ENCODE measurements at regions not wholly inside any gene's neighbourhood (a gene's known extent, or its start where the extent isn't known, plus 50 kb on each side); places are given as distances from the start of the nearest gene placed in this dataset.

GRCh38 chr12:59393506-59393905 is 202.3 kb upstream of the SLC16A7 start:
- no peak overlapping the region for H3K4me2 ChIP-seq
- no peaks in the 10 kb centered on the region for H4K20me1 ChIP-seq
- no peak overlapping the region for H3K9ac ChIP-seq
- H3K4me1 ChIP-seq: no peaks in the 10 kb centered on the region
- no peak overlapping the region for H3K27ac ChIP-seq
- no peaks in the 10 kb centered on the region for H3K36me3 ChIP-seq
- H3K9me3 ChIP-seq: no peaks in the 10 kb centered on the region
- no peak for TF ChIP-seq Cebpa-rat (IDR thresholded peaks at IDR 0.05)
- H3K4me3 ChIP-seq: no peak overlapping the region
- H3K27me3 ChIP-seq: no peaks in the 10 kb centered on the region

DNA sequence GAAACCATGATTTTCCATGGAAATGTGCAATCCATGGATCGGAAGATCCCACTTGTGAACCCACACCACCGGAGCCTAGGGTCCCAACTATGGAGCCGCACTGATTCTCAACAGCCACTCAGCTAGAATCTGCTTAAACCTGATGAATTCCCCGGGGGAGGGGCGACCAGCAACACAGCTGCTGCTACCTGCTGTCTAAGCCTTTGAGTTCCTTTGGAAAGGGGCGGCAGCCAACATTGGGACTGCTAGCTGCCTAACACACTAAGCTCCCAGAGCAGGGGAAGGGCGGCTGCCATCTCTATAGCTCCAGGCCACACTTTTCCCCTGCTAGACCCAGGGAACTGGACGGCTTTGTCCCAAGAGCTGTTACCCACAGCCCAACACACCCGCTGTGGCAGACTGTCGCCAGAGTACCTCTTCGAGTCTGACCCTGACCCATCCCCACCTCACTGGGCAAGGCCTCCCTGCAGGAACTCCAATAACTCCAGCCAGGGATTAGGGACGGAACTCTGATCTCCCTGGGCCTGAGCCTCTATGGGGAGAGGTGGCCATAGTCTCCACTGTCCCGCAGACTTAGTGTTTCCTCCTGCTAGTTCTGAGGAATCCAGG is 205.8 kb upstream of the SLC16A7 start:
- H3K9ac ChIP-seq: no peak overlapping the region
- TF ChIP-seq Cebpa-rat (IDR thresholded peaks at IDR 0.05): no peak

GRCh38 chr12:59388694-59389093 is 207.1 kb upstream of the SLC16A7 start:
- Histone ChIP-seq H3K4me1 (no peaks in the 10 kb centered on the region), H3K4me2 (no peak overlapping the region), H3K9me3 (no peaks in the 10 kb centered on the region), H3K4me3 (no peak overlapping the region), H3K36me3 (no peaks in the 10 kb centered on the region), H3K27ac (no peak overlapping the region), H3K9ac (no peak overlapping the region), H3K27me3 (no peaks in the 10 kb centered on the region), H4K20me1 (no peaks in the 10 kb centered on the region)
- TF ChIP-seq Cebpa-rat (IDR thresholded peaks at IDR 0.05): no peak

More for the DNA sequence above, 205.8 kb upstream of the SLC16A7 start:
- H3K4me3 ChIP-seq: no peak overlapping the region
- H3K9me3 ChIP-seq: no peaks in the 10 kb centered on the region
- no peak overlapping the region for H3K27ac ChIP-seq
- no peaks in the 10 kb centered on the region for H3K36me3 ChIP-seq
- H3K4me2 ChIP-seq: no peak overlapping the region
- no peaks in the 10 kb centered on the region for H3K4me1 ChIP-seq
- no peaks in the 10 kb centered on the region for H4K20me1 ChIP-seq
- no peaks in the 10 kb centered on the region for H3K27me3 ChIP-seq

GRCh38 chr12:59388176-59388575 is 207.7 kb upstream of the SLC16A7 start:
- Histone ChIP-seq H3K27ac (no peak overlapping the region), H3K27me3 (no peaks in the 10 kb centered on the region), H3K4me1 (no peaks in the 10 kb centered on the region), H4K20me1 (no peaks in the 10 kb centered on the region), H3K9ac (no peak overlapping the region), H3K4me2 (no peak overlapping the region), H3K9me3 (no peaks in the 10 kb centered on the region), H3K36me3 (no peaks in the 10 kb centered on the region), H3K4me3 (no peak overlapping the region)
- no peak for TF ChIP-seq Cebpa-rat (IDR thresholded peaks at IDR 0.05)

GRCh38 chr12:59386236-59386635 is 209.6 kb upstream of the SLC16A7 start:
- no peaks in the 10 kb centered on the region for H3K36me3 ChIP-seq
- H3K27me3 ChIP-seq: no peaks in the 10 kb centered on the region
- no peak for TF ChIP-seq Cebpa-rat (IDR thresholded peaks at IDR 0.05)
- H3K4me2 ChIP-seq: no peak overlapping the region
- H3K9me3 ChIP-seq: no peaks in the 10 kb centered on the region
- H3K4me1 ChIP-seq: no peaks in the 10 kb centered on the region
- no peak overlapping the region for H3K27ac ChIP-seq
- H3K9ac ChIP-seq: no peak overlapping the region
- no peaks in the 10 kb centered on the region for H4K20me1 ChIP-seq
- H3K4me3 ChIP-seq: no peak overlapping the region

DNA sequence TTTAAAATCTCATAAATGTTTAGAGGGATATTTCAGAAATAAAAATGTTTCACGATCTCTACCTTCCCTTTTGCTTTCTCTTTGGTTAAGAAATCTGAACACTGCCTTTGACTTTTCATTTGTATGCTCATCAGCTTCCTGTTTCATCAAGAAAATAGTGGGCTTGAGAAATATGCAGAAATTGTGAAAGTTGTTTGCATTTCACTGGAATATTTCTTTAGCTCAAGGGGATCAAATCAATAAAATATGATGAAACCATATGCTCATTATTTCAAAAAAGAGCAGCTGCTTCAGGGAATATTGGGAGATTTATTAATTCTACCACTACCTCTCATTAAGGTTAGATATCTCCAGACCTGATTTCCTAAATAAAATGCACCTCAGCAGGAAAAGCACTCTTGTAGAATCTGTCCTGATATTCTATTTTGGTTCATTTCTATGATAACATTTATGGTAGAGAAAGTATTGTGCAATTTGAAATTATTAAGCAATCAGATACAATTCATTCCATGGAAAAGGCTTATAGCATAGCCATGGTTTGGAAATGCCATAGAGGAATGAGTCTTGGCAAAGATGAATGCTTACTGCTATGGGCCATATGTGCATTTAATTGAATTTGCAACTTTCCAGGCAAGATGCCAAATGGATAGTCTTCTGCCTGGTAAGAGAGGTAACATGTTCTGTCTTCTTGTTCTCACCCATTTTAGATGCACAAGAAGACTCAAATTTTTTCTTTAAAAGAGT is 212.6 kb upstream of the SLC16A7 start:
- Histone ChIP-seq H3K36me3 (no peaks in the 10 kb centered on the region), H3K27me3 (no peaks in the 10 kb centered on the region), H3K4me3 (no peak overlapping the region), H3K4me1 (no peaks in the 10 kb centered on the region), H3K27ac (no peak overlapping the region), H4K20me1 (no peaks in the 10 kb centered on the region), H3K4me2 (no peak overlapping the region), H3K9ac (no peak overlapping the region), H3K9me3 (no peaks in the 10 kb centered on the region)
- no peak for TF ChIP-seq Cebpa-rat (IDR thresholded peaks at IDR 0.05)

DNA sequence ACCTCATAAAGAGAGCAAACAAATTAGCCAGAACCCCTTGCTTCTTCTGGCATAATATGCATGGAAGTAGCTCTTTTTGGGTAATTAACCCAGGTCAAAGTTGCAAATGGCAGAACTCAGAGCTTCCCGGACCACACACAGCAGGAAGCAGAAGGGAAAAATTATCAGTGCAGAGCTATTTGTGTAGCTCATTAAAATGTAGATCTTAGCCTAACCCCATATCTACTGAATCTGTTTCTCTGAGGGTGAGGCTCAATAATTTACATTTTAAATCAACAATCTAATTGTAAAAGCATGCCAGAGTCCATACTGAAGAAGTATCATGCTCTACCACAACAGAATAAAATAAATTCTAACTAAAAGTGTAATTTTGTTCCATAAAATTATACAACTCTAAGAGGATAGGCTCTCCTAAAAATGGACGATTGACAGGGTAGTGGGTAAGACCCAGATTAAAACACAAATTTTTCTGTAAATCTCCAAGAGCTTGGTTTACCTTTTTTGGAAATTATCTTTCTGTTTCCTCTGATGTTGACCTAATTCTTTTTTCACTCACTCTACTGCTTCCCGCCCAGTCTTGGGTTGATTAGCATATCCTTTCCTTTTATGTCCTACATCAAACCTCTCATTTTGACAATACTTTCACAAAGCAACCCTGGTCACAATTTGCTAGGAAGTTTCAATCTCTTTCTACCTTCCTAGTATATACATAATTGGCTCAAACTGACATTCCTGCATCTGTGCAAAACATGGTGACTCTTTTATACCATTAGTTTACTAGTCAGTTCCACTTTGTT is 213.3 kb upstream of the SLC16A7 start:
- Histone ChIP-seq H3K9ac (no peak overlapping the region), H4K20me1 (no peaks in the 10 kb centered on the region), H3K4me1 (no peaks in the 10 kb centered on the region), H3K4me3 (no peak overlapping the region), H3K27me3 (no peaks in the 10 kb centered on the region), H3K4me2 (no peak overlapping the region), H3K36me3 (no peaks in the 10 kb centered on the region), H3K27ac (no peak overlapping the region), H3K9me3 (no peaks in the 10 kb centered on the region)
- TF ChIP-seq Cebpa-rat (IDR thresholded peaks at IDR 0.05): no peak

DNA sequence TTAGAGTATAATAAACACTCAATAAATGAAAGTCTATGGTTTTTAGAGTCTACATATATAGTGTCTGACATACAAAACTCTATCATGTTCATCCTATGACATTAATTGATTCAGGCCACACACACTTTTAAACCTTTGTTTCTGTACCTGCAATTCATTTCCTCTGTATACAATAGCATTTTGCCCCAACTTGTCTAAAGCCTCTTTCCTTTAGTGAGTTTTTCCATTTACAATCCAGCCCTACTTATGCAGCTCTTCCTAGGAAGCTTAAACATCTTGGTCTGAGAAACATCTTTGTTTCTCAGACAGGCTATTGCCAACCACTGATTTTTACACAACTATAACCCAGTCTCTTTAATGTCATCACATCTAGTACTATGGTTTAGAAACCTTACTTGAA is 214.7 kb upstream of the SLC16A7 start:
- Histone ChIP-seq H3K4me1 (no peaks in the 10 kb centered on the region), H4K20me1 (no peaks in the 10 kb centered on the region), H3K9ac (no peak overlapping the region), H3K27me3 (no peaks in the 10 kb centered on the region), H3K27ac (no peak overlapping the region), H3K36me3 (no peaks in the 10 kb centered on the region), H3K4me2 (no peak overlapping the region), H3K4me3 (no peak overlapping the region), H3K9me3 (no peaks in the 10 kb centered on the region)
- TF ChIP-seq Cebpa-rat (IDR thresholded peaks at IDR 0.05): no peak

GRCh38 chr12:59375633-59376032 is 220.2 kb upstream of the SLC16A7 start:
- H3K4me3 ChIP-seq: no peak overlapping the region
- H3K36me3 ChIP-seq: no peaks in the 10 kb centered on the region
- no peak overlapping the region for H3K9ac ChIP-seq
- H3K27me3 ChIP-seq: no peaks in the 10 kb centered on the region
- H3K4me2 ChIP-seq: no peak overlapping the region
- H3K4me1 ChIP-seq: no peaks in the 10 kb centered on the region
- H3K9me3 ChIP-seq: no peaks in the 10 kb centered on the region
- no peaks in the 10 kb centered on the region for H4K20me1 ChIP-seq
- no peak overlapping the region for H3K27ac ChIP-seq
- no peak for TF ChIP-seq Cebpa-rat (IDR thresholded peaks at IDR 0.05)

- TF ChIP-seq Cebpa-rat (IDR thresholded peaks at IDR 0.05): no peak
- H3K4me3 ChIP-seq: no peak overlapping the region
Measured at GRCh38 chr12:59374783-59375182, 221.0 kb upstream of the SLC16A7 start.

More at GRCh38 chr12:59374783-59375182, 221.0 kb upstream of the SLC16A7 start:
- Histone ChIP-seq H4K20me1 (no peaks in the 10 kb centered on the region), H3K36me3 (no peaks in the 10 kb centered on the region), H3K27me3 (no peaks in the 10 kb centered on the region), H3K4me2 (no peak overlapping the region), H3K9me3 (no peaks in the 10 kb centered on the region), H3K4me1 (no peaks in the 10 kb centered on the region), H3K9ac (no peak overlapping the region), H3K27ac (no peak overlapping the region)
